ENCODE measurements at regions not wholly inside any gene's neighbourhood (a gene's known extent, or its start where the extent isn't known, plus 50 kb on each side); places are given as distances from the start of the nearest gene placed in this dataset.
A peak's percentile ranks its signal among the peaks of the same experiment; 100 is the strongest.
"Not testable (repeated sequence)": the region's sequence is repeated elsewhere in the genome, so short reads cannot be mapped to it uniquely, and the experiment has no call there.

DNA sequence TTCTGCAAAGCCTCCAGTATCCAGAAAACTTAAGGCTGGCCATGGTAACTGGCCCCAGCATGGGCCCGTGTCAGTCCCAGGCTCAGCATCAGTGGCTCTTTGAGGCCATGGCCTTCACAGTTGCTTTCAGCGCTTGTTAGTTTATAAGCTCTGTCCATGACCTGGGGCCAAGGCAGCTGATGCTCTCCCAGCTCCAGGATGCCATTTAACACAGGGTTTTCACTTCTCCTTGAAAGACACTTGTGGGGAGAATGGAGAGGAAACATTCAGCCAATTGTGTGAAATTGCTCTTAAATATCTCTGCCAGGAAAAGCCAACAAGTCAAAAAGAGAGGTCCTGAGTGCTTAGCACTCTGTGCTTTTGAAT is 321.3 kb downstream of the FOXO1 start:
- DNase-seq (ENCODE audit: low read depth in 2 of 3, low spot score in 2 of 3), result no peak

GRCh38 chr13:40345654-40346372 is 320.6 kb downstream of the FOXO1 start:
- DNase-seq (ENCODE audit: low read depth in 2 of 3, low spot score in 2 of 3), result no peak

- DNase-seq (ENCODE audit: low read depth in 2 of 3, low spot score in 2 of 3), result no peak
Observed at GRCh38 chr13:40346592-40346991, 319.8 kb downstream of the FOXO1 start.

DNA sequence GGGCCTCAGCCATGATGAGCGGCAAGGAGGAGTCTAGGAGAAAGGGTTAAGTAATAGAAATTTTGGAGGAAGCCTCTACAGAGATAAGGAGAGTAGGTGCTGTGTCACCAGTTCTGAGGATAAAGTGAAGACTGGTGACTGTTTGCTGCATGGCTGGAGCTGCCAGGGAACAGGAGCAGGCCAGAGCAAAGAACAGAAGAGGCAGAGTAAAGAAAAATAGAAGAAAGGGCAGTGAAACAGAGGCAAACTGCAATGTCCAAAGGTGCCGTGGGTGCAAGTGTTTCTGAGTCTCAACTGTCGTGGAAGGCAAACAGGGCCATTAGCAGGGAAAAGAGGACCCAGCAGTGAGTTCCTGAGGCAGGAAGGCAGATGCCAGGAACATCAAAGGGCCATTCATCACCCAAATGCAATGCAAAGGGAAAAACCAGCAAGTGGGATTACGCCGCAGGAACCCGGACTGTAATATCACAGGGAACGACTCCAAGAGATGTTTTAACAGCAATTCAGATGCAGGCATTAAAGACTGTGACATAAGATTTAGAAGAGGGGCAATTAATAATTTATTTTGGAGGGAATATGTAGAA is 318.3 kb downstream of the FOXO1 start:
- no peak for DNase-seq (ENCODE audit: low read depth in 2 of 3, low spot score in 2 of 3)

DNA sequence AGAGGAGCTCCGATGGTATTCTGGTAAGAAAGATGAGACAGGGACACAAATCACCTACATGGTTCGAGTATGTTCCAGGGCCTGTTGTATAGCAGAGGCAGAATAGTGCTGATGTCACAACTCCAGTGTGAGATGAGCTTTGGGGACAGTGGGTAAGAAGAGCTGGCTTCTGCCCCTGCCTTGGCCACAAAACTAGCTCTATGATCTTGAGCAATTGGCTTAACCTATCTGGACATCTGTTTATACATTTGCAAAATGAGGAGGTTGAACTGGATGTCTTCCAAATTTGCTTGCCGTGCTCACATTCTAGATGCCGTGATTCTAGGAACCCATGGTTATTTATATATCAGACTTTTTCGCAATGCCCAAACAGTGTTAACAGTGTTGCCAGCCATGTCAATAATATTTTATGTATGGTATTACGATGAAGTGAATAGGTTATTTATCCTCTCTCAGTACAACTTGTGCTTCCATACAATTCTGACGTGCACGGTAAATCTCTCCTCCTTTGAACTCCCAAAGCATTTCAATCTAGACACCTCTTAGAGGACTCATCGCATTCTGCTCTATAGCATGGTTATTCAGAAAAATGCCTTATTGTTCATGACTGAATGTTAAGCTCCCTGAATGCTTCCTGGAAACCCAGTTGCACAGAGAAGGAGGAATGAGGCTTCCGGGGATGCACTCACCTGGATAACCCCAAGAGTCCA is 316.0 kb downstream of the FOXO1 start:
- DNase-seq (ENCODE audit: low read depth in 2 of 3, low spot score in 2 of 3), result no peak

- no peak for DNase-seq (ENCODE audit: low read depth in 2 of 3, low spot score in 2 of 3)
Observed at GRCh38 chr13:40351537-40352379, 314.7 kb downstream of the FOXO1 start.

DNA sequence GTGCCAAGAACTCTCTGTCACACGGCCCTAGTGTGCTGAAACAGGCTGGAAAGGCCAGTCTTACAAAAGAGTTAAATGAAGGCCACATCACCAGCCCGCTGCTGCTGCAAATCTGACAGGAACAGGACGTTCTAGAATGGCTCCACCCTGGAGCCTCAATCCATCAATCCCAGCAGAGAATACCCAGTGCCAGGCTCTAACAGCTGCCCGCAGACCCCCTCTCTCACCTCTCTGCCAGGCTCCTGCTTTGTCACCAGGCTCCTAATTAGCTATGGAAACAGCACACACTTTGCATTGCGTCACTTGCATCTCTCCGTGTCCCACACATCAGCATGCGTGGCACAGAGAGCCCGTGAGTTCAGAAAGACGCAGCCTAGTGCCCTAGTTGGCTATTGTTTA is 314.1 kb downstream of the FOXO1 start:
- DNase-seq (ENCODE audit: low read depth in 2 of 3, low spot score in 2 of 3), result no peak

DNA sequence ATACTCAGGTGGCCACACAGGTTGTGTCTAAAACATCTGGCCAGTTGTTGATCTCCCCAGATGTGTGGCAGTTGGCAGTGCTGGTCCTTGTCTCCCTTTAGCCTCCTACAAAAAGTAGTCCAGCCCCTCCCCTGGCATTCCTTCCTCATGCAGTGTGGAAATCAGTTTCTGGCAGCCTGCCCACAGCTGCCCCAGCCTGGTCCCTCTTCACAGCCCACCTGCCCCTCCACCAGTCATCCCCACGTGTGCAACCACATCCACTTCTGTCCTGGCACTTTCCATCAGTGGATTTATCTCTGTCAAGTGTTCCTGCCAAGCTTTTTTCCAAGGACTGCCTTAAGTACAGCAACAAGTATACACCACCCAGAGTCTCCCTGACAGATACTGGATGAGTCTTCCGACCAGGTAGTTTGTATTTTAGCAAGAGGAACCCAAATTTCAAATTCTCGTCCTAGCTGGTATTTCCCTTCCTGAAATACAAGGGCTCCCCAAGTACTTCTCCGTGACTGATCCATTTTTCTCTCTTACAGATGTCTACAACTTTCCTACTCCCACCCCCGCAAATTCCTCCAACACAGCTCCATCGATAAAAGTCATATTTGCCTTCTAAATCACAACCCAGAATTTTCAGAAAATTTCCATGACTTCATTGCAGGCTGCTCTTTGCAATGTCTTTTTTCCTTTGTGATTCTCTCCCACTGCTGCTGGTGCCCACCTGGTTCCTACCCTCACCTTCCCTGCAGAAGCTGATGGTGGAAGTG is 313.5 kb downstream of the FOXO1 start:
- DNase-seq (ENCODE audit: low read depth in 2 of 3, low spot score in 2 of 3), result no peak

DNA sequence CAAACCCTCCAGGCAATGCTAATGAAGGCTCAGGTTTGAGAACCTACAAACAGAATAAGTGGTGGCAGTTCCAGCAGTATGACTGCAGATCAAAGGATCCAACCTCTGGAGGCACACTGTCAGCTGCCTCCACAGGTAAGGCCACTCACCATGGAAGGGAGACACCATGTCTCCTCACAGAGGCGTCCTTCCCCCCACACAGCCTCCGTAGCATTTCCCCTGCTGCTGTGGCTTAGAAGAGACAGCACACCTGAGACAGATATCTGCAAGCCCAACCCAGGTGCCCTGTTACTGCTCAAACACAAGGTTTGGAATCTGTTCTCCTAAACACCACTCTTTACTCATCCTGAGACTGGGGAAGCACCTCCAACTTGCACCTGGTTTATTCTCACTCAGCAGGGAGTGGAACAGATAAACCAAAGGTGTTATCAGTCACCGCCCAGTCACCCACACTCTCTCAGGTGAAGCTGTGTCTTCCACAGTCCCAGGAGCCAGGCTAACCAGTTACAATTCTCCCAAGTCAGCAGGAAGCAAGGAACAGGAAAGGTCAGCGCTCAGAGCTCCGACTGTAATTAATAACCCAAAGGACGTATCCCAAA is 311.2 kb downstream of the FOXO1 start:
- no peak for DNase-seq (ENCODE audit: low read depth in 2 of 3, low spot score in 2 of 3)

GRCh38 chr13:40356011-40356410 is 310.4 kb downstream of the FOXO1 start:
- no peak for DNase-seq (ENCODE audit: low read depth in 2 of 3, low spot score in 2 of 3)

DNA sequence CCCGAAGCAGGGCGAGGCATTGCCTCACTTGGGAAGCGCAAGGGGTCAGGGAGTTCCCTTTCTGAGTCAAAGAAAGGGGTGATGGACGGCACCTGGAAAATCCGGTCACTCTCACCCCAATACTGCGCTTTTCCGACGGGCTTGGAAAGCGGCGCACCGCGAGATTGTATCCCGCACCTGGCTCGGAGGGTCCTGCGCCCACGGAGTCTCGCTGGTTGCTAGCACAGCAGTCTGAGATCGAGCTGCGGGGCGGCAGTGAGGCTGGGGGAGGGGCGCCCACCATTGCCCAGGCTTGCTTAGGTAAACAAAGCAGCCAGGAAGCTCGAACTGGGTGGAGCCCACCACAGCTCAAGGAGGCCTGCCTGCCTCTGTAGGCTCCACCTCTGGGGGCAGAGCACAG is 310.0 kb downstream of the FOXO1 start:
- not testable (repeated sequence) for DNase-seq (ENCODE audit: low read depth in 2 of 3, low spot score in 2 of 3)

GRCh38 chr13:40362502-40362901 is 303.9 kb downstream of the FOXO1 start:
- DNase-seq (ENCODE audit: low read depth in 2 of 3, low spot score in 2 of 3), result no peak

GRCh38 chr13:40363653-40364052 is 302.8 kb downstream of the FOXO1 start:
- no peak for DNase-seq (ENCODE audit: low read depth in 2 of 3, low spot score in 2 of 3)

- no peak for DNase-seq (ENCODE audit: low read depth in 2 of 3, low spot score in 2 of 3)
Observed at GRCh38 chr13:40366119-40366518, 300.3 kb downstream of the FOXO1 start.

DNA sequence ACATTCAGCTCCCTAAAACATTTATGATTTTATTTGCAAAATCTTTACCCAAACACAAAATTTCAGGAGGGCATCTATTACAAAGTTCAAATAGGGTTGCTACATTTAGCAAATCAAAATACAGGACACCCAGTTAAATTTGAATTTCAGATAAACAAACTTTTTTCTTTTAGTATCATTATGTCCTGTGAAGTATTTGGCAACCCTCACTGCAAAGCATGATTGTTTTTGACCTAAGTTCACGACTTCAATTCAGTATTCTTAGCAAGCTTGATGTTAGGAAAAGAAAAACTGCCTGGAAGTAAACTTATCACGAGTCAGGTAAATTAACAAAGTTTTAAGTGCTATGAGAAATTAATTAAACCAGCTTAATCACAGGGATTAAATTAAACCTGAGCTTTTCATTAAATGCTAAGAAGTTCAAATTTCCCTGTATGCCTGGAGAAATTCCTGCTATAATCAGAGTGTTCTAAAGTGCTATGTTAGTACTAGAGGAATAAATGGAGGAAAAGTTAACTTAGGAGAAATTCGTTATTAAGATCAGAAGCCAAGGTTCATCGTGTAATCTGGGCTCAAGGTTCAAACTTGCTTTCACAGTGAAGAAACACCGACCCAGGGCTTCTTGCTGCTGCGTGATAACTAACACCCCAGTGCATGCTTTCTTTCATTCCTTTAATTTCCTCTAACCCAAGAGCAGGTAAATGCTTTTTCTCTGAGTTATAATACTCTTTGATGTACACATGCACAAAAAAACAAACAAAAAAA is 298.1 kb downstream of the FOXO1 start:
- no peak for DNase-seq (ENCODE audit: low read depth in 2 of 3, low spot score in 2 of 3)

GRCh38 chr13:40370661-40371060 is 295.8 kb downstream of the FOXO1 start:
- no peak for DNase-seq (ENCODE audit: low read depth in 2 of 3, low spot score in 2 of 3)

DNA sequence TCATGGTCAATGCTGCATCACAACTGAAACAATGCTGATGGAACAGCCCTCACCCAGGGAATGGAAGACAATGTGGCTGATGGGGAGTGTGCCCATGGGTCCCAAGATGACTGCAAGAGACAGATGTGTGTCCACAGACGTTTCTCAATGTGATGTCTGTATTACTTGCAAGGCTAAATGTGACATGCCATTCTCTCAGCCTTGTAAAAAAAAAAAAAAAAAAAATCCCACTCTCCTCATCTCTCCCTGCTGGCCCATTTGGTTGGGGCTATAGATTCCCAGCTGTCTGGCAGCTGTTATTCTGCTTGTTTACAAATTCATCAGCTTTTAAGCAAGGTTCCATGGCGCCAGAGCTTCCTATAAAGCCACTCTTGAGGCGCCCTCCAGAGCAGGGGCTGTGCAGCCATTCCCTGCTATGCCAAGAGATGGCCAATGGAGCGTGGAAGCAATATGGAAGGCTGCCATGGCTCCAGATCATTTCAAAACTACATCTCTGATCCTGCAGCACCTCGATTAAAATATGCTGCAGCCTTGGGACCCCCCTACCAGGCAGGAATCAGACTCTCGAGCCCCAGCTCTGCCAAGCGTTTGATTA is 294.8 kb downstream of the FOXO1 start:
- no peak for DNase-seq (ENCODE audit: low read depth in 2 of 3, low spot score in 2 of 3)

- DNase-seq (ENCODE audit: low read depth in 2 of 3, low spot score in 2 of 3), result peak in 2 of 3 experiments; percentile 23 to 36
Observed at GRCh38 chr13:40373608-40374007, 292.8 kb downstream of the FOXO1 start.

GRCh38 chr13:40375489-40376171 is 290.8 kb downstream of the FOXO1 start:
- no peak for DNase-seq (ENCODE audit: low read depth in 2 of 3, low spot score in 2 of 3)
